CD14-positive monocyte (primary cell): ENCODE measurements at regions not wholly inside any gene's neighbourhood (a gene's known extent, or its start where the extent isn't known, plus 50 kb on each side); places are given as distances from the start of the nearest gene placed in this dataset.

Source experiments
- DNase-seq, 3 donors: peaks; one replicate each; pipeline ENCODE4 v3.0.0-alpha.2; 2011 to 2022
- H2AFZ ChIP-seq: 2 replicates; pipeline ENCODE4 v1.6.0; 2012; ENCODE audit warnings: mild to moderate bottlenecking, low read depth, low read length, inconsistent platforms; ENCODE audit not compliant: insufficient read depth, poor library complexity, severe bottlenecking
- H3K27ac ChIP-seq, 2 donors: 1 replicate in 1 of 2; 2 replicates in 1 of 2; pipeline ENCODE4 v1.5.1; 2012 to 2013; ENCODE audit warnings: low read length in 2 of 2, control low read depth in 1 of 2, inconsistent platforms in 1 of 2, low read depth in 1 of 2, mild to moderate bottlenecking in 1 of 2
- H3K27me3 ChIP-seq, 2 donors: one replicate each; pipeline versions ENCODE4 v1.6.0 to v1.6.1; 2011 to 2013; ENCODE audit warnings: low read length in 2 of 2; ENCODE audit not compliant: control insufficient read depth in 2 of 2, insufficient read depth in 2 of 2
- H3K36me3 ChIP-seq, 2 donors: replicated peaks in 1 of 2; 1 replicate in 1 of 2; 2 replicates in 1 of 2; pipeline versions ENCODE4 v1.5.1 to v1.6.1; 2012 to 2013; ENCODE audit warnings: low read length in 2 of 2, control low read depth in 1 of 2, inconsistent platforms in 1 of 2, mild to moderate bottlenecking in 1 of 2; ENCODE audit not compliant: insufficient read depth in 2 of 2, control insufficient read depth in 1 of 2
- H3K4me1 ChIP-seq, 2 donors: 1 replicate in 1 of 2; 2 replicates in 1 of 2; pipeline versions ENCODE4 v1.5.1 to v1.6.1; 2012 to 2013; ENCODE audit warnings: low read length in 2 of 2, control low read depth in 1 of 2, inconsistent platforms in 1 of 2, mild to moderate bottlenecking in 1 of 2, moderate library complexity in 1 of 2; ENCODE audit not compliant: insufficient read depth in 2 of 2, control insufficient read depth in 1 of 2
- H3K4me2 ChIP-seq: replicated peaks from 2 replicates; pipeline ENCODE3; 2012; ENCODE audit warnings: low read length, moderate library complexity, mild to moderate bottlenecking; ENCODE audit not compliant: poor library complexity, severe bottlenecking; ENCODE audit errors: extremely low read depth
- H3K4me3 ChIP-seq, 3 experiments: fragments of 200-600 bp in 1 of 3; sonication (generic) in 1 of 3; replicated peaks in 1 of 3; 1 replicate in 2 of 3; 2 replicates in 1 of 3; pipeline ENCODE4 v1.5.1; 2011 to 2013; ENCODE audit warnings: low read length in 3 of 3, mild to moderate bottlenecking in 3 of 3, control low read depth in 2 of 3, low read depth in 2 of 3, inconsistent platforms in 1 of 3, moderate library complexity in 1 of 3
- H3K79me2 ChIP-seq: 2 replicates; pipeline ENCODE4 v1.6.0; 2012; ENCODE audit warnings: mild to moderate bottlenecking, control low read depth, inconsistent platforms, low read length, moderate library complexity; ENCODE audit not compliant: insufficient read depth
- H3K9ac ChIP-seq: 2 replicates; pipeline ENCODE4 v1.6.0; 2017; ENCODE audit warnings: low read length, mild to moderate bottlenecking; ENCODE audit not compliant: insufficient read depth, poor library complexity, severe bottlenecking
- H3K9me3 ChIP-seq, 2 donors: replicated peaks in 1 of 2; 1 replicate in 1 of 2; 2 replicates in 1 of 2; pipeline versions ENCODE4 v1.5.1 to v1.6.1; 2012 to 2013; ENCODE audit warnings: low read length in 2 of 2, control low read depth in 1 of 2; ENCODE audit not compliant: control insufficient read depth in 1 of 2, insufficient read depth in 1 of 2
- H4K20me1 ChIP-seq: 2 replicates; pipeline ENCODE4 v1.6.0; 2012; ENCODE audit warnings: mild to moderate bottlenecking, low read length, control low read depth, moderate library complexity; ENCODE audit not compliant: insufficient read depth
- H3K27ac Mint-ChIP-seq, 7 donors: one replicate each; pipeline ENCODE4 v1.8.0; 2020; ENCODE audit warnings: mild to moderate bottlenecking in 7 of 7, mixed read lengths in 7 of 7, moderate library complexity in 6 of 7, inconsistent platforms in 2 of 7
- H3K27me3 Mint-ChIP-seq, 3 donors: one replicate each; pipeline ENCODE4 v1.8.0; 2021 to 2022; ENCODE audit warnings: low read depth in 3 of 3, mild to moderate bottlenecking in 3 of 3, mixed read lengths in 3 of 3, moderate library complexity in 3 of 3, inconsistent platforms in 1 of 3
- H3K36me3 Mint-ChIP-seq, 2 donors: one replicate each; pipeline ENCODE4 v1.8.0; 2020; ENCODE audit warnings: mixed read lengths in 2 of 2, inconsistent platforms in 1 of 2, mild to moderate bottlenecking in 1 of 2
- H3K4me1 Mint-ChIP-seq: one replicate; pipeline ENCODE4 v1.8.0; 2020; ENCODE audit warnings: mild to moderate bottlenecking, mixed read lengths
- H3K4me3 Mint-ChIP-seq, 2 donors: one replicate each; pipeline ENCODE4 v1.8.0; 2020; ENCODE audit warnings: mild to moderate bottlenecking in 2 of 2, mixed read lengths in 2 of 2, moderate library complexity in 1 of 2
- H3K9me3 Mint-ChIP-seq, 7 donors: one replicate each; pipeline ENCODE4 v1.8.0; 2020 to 2022; ENCODE audit warnings: mixed read lengths in 7 of 7, mild to moderate bottlenecking in 6 of 7, moderate library complexity in 6 of 7, inconsistent platforms in 2 of 7
- CTCF ChIP-seq: fragments of 200-600 bp; IDR thresholded peaks from one replicate; pipeline ENCODE4 v1.8.0; 2022; ENCODE audit warnings: antibody characterized with exemption, mild to moderate bottlenecking
- WGBS: methylation state at CpG from one replicate; pipeline ENCODE4 v1.1.5; 2013; ENCODE audit warnings: missing lambda C conversion rate; ENCODE audit not compliant: insufficient coverage; 5-methylcytosine and 5-hydroxymethylcytosine counted together
- intact Hi-C, 2 donors: fragments of 100-400 bp; cut with micrococcal nuclease; formaldehyde crosslinking; loops; one replicate each; pipeline versions ENCODE4 v1.15.0 to v1.15.1; 2023

- H2AFZ ChIP-seq, result no peak overlapping the region
- H3K27ac Mint-ChIP-seq, result no peak overlapping the region
- intact Hi-C loops, result no loop called here
Observed at GRCh38 chr4:66568431-66568830, 898.1 kb upstream of the EPHA5 start.

GRCh38 chr4:66568001-66568400 lies 897.7 kb upstream of the EPHA5 start:
- H3K27ac ChIP-seq, result no peak overlapping the region
- WGBS, result no CpG with 5 or more reads among the region's 2 CpGs
- no peak overlapping the region for H3K4me3 ChIP-seq
- no peak for DNase-seq
- no peaks in the 10 kb centered on the region for H3K36me3 ChIP-seq
- intact Hi-C loops, result no loop called here
- Mint-ChIP-seq H3K27me3 (no peaks in the 10 kb centered on the region), H3K4me3 (no peak overlapping the region), H3K36me3 (no peaks in the 10 kb centered on the region), H3K9me3 (no peaks in the 10 kb centered on the region), H3K4me1 (no peaks in the 10 kb centered on the region), H3K27ac (no peak overlapping the region)
- H3K27me3 ChIP-seq, result no peaks in the 10 kb centered on the region
- no peak overlapping the region for H3K9ac ChIP-seq
- no peaks in the 10 kb centered on the region for H4K20me1 ChIP-seq
- H3K79me2 ChIP-seq, result no peaks in the 10 kb centered on the region
- H3K4me1 ChIP-seq, result no peaks in the 10 kb centered on the region
- no peak overlapping the region for H2AFZ ChIP-seq
- no peak overlapping the region for H3K4me2 ChIP-seq
- no peak for TF ChIP-seq CTCF
- H3K9me3 ChIP-seq, result no peaks in the 10 kb centered on the region

More at GRCh38 chr4:66568431-66568830, 898.1 kb upstream of the EPHA5 start:
- Mint-ChIP-seq H3K27me3 (no peaks in the 10 kb centered on the region), H3K36me3 (no peaks in the 10 kb centered on the region), H3K4me3 (no peak overlapping the region), H3K4me1 (no peaks in the 10 kb centered on the region), H3K9me3 (no peaks in the 10 kb centered on the region)
- Histone ChIP-seq H3K9me3 (no peaks in the 10 kb centered on the region), H4K20me1 (no peaks in the 10 kb centered on the region), H3K79me2 (no peaks in the 10 kb centered on the region), H3K27me3 (no peaks in the 10 kb centered on the region), H3K9ac (no peak overlapping the region), H3K4me1 (no peaks in the 10 kb centered on the region), H3K27ac (no peak overlapping the region), H3K4me2 (no peak overlapping the region), H3K36me3 (no peaks in the 10 kb centered on the region), H3K4me3 (no peak overlapping the region)
- WGBS, result no CpG with 5 or more reads among the region's 3 CpGs
- TF ChIP-seq CTCF, result no peak
- no peak for DNase-seq
